GM20431 (cell line): ENCODE measurements at regions not wholly inside any gene's neighbourhood (a gene's known extent, or its start where the extent isn't known, plus 50 kb on each side); places are given as distances from the start of the nearest gene placed in this dataset.

Source experiments
- in situ Hi-C: fragments of 300-500 bp; cut with MseI, MboI; formaldehyde crosslinking; loops from one replicate; pipeline ENCODE4 v1.15.0; 2020; ENCODE audit warnings: low sequenced_read_pairs; ENCODE audit not compliant: unreplicated experiment

DNA sequence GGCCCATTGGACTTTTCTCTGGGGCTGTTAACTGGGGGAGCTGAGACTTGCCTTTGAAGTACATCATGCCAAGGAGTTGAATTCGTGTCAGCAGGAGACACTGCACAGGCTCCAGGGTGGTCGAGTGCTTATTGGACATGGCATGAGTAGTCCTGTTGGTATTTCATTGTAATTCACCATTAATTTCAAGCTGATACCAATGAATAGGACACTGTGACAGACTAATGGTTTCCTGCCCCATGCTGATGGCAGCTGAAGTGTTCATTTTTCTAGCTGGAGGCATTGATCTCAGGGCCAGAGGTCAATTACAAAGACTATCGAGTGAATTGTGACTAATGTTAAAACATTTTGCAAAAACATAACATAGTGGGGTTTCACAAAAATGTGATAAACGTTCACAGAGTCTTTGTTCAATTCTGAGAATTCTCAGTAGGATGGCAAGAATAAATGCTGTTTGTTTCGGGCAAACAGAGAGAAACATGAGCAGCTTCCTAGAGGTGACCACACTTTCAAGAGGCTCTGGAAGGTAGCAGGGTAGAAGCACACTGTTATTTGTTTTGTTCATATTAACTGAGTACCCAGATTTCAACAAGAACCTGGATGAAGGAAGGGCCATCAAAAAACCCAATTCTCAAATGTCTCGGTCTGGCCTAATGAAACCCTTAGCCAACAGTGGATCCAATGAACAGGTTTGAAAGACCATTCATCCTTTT lies 90.6 kb upstream of the ARL4C start:
- in situ Hi-C loops = no loop called here

DNA sequence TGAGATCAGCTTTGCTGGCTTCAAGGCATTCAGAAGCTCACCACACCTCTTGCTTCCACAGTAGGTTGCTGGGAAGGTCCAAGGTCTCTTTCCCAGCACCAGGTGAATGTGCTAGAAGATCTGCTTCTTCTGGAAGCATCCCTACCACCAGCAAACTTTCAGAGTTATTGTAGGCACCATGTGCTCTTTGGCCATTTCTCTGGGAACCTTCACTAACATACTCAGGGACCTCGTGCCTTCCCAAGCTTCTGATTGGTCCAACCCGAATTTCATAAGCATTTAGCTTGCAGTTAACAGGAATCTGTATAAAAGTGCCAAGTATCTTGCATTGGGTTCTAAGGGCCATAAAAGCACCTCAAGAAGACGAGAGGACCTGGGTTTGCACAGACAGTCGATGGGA lies 86.5 kb upstream of the ARL4C start:
- in situ Hi-C loops = no loop called here

DNA sequence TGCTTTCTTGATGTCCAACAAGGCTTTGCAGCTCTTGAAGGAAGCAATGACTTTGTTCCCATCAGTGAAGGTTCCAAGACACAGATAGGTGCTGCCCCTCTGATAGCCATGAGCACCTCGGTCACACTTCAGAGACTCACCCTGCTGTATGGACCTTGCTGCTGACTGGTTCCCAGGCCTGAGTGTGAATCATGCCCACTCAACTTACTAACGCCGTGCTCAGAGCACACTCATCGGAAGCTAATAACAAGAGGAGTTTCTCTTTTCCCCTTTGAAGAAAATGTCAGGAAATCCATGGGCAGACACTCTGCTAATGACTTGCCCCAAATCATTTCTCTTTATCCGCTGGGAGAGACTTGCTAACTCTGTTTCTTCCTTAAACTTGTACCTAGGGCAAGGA lies 83.8 kb upstream of the ARL4C start:
- in situ Hi-C loops = no loop called here

DNA sequence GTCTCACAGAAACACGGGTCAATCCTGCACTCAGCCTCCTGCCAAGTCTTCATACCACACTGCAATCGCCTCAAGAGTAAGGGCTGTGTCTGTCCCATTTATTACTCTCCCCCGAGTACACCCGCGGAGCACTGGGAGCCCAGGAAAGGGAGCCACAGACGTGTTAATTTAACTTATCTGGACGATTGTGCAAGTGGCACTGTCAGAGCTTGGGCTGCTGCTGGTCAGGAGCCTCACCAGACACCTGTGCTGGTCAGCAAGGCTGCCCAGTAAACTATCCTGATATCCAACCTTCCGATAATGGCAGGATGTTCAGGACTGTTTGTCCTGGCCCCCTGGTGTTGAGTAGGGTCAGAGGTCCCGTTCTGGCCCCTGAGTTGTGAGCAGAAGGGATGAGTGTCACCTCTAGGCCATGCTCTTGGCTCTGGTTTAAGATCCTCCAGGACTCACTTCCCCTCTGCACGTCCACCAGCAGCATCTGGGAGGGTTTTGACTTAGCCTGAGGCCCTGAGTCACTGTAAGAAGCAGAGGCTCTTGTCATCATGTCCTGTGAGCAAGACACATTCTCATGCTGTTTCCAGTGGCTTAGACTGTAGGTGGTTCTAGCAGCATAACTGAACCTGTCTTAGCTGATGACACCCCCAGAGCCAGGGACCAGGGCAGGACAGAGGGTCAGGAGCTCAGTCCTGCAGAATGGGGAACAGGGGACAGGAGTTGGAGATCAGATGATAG lies 82.5 kb upstream of the ARL4C start:
- in situ Hi-C loops = no loop called here

DNA sequence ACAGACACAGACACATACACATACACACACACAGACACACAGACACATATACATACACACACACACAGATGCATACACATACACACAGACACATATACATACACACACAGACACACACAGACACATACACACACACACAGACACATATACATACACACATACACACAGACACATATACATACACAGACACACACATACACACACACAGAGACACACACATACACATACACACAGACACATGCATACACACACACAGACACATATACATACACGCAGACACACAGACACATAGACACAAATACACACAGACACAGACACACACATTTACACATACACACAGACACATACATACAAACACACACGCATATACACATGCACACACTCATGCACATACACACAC lies 81.5 kb upstream of the ARL4C start:
- in situ Hi-C loops = no loop called here

DNA sequence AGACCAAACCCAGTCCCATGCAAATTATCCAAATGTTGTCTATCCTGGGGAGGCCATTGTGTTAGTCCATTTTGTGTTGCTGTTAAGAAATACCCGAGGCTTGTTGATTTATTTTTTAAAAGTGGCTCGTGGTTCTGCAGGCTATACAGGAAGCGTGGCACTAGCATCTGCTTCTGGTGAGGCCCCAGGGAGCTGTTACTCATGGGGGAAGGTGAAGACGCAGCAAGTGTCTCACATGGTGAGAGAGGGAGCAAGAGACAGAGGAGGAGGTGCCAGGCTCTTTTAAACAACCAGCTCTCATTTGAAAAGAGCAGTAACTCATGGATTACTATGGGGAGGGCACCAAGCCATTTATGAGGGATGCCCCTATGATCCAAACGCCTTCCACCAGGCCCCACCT lies 80.3 kb upstream of the ARL4C start:
- in situ Hi-C loops = no loop called here

DNA sequence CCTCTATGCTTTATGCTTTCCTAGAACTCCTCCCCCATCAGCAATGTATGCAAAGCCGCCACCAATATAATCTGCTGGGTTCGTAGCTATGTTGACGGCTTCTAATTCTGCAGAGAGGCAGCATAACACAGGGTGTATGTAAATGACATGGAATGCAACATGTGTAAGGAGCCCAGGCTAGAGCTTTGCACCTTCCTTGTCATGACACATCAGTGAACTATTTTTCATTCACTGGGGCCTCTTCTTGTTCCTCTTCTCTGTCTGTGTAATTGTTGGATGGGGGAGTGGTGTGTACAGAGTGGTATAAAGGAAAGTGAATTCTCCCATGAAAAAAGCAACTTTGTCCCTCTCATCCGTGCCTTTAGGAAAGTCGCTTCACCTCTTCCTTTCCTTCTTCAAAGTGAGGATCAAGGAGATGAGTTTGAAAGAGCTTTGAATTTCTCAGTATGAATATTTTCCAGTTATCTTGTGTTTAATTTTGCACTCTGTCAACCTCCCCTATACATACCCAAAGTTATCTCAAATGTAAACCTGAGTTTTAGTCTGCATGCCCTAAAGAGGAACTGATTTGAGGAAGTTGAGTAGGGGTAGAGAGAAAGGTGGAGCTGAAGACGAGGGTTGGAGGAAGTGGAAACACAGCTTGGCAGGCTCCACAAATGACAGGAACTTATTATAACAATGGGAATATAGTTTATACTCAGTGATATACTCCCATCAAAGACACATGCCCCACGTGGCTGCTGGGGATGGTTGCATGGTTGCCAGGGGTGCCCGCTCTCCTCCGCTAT lies 74.9 kb upstream of the ARL4C start:
- in situ Hi-C loops = no loop called here

DNA sequence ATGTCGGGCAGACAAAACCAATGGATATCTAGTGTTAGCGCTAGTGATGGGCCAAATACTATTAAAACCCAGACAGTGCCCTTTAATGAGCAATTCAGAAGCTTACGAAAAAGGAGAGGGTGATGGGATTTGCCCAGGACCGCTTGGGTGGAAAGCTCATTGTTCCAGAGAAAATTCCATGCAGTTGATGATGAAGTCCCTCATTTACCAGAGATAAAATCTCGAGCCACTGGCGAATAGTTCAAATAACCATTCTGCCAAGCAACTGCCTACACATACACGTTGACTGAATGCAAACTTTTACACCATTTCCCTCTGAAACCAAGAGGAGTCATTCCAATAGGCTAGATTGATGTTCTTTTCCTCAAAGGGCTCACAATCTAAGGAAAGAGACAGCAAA lies 73.6 kb upstream of the ARL4C start:
- in situ Hi-C loops = no loop called here

DNA sequence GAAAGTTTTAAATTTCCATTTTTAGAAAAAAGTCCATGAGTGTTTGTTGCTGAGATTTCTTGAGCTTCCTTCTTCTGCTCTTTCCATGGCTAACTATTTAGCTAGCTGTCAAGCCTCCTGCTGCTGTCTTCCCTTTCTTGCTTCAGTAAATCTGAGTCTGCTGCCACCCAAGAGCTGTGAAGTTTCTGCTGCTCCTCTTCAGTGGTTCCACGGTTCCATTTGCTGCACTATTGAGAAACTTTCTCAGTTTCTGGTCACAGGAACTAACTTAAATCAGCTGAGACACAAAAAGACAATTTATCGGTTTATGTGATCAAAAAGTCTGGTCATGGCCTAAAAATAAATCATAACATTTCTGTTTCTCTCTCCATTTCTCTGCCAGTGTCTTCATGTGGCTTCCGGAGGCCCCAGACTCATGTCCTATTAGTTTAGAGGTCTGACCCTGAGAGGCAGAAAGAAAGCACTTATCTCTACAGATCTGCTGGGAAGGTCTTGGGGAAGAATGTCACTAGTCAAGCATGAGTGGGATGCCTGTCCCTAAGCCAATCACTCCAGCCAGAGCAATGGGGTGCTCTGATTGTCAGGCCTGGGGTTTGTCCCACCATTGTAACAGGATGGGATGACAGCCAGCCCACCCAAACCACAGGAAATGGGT lies 73.0 kb upstream of the ARL4C start:
- in situ Hi-C loops = no loop called here

DNA sequence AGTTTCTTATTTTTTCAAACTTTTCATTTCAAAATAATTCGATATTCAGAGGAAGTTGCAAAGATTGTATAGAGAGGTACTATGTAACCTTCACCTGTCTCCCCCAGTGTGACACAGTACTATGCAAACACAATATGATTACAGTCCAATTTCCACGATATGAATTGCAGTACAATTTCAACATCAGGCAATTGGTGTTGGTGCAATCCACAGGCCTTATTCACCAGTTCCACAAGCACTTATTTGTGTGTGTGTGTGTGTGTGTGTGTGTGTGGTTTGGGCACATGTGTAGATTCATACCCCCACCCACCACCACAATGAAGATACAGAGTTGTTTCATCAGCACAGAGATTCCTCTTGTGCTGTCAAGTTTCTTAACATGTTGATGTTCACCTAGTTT lies 69.7 kb upstream of the ARL4C start:
- in situ Hi-C loops = no loop called here

DNA sequence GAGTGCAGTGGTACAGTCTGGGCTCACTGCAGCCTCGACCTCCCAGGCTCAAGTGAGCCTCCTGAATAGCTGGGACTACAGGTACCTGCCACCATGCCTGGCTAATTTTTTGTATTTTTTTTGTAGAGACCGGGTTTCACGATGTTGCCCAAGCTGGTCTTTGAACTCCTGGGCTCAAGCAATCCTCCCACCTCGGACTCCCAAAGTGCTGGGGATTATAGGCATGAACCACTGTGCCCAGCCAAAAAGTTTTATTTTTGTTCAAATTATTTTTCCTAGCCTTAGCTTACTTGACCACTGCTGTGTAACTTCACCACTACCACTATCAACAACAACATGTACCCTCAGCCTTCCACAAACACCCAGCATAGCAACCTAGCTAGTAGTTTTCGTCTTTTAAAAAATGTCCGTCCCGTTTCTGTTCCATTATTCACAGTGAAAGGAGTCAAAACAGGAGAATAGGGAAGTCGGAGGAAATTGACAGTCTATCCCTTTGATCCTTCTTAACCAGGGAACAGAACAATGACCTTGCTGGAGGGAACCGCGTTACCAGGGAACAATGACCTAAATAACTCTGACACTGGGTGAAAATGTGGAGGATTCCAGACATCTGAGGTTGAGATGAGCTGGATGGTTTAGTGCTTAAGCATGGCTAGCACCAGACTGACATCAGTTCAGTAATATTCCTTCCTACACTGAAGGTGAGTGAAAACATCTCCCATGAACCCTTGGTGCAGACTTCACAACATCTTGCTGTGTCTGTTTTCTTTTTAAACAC lies 69.2 kb upstream of the ARL4C start:
- in situ Hi-C loops = no loop called here

DNA sequence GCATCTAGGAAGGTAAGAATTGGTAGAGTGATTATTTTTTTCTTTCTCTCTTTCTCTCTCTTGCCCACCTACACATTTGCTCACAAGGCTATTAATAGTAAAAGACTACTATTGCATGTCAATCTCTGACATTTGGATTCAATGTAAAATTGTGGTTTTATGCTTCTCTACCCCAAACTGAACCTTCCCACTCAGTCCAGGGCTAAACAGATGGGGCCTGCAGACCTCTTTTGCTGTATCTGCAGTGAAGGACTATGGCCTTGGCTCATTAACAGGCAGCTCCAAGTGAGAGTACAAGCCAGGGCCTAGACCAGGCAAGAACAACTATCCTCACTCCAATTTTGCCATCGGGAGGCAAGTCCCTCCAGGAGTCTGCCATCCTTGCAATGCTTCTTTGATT lies 68.3 kb upstream of the ARL4C start:
- in situ Hi-C loops = no loop called here

DNA sequence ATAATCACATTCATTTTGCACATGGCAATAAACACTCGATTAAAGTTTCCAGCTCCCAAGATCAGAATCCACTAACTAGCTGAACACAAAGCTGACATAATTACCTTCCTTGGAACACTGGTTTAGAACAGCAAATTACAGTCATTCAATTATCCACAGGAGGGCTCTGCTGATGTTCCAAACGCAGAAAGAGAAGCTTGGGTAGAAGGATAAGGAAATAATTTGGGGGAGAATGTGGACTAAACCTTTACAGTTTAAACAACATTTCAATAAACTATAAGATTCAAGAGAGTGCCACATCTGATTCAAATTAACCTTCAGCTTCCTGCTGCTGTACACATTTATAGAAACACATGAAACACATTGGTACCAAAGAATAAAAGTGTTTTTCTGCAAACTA lies 67.8 kb upstream of the ARL4C start:
- in situ Hi-C loops = no loop called here

DNA sequence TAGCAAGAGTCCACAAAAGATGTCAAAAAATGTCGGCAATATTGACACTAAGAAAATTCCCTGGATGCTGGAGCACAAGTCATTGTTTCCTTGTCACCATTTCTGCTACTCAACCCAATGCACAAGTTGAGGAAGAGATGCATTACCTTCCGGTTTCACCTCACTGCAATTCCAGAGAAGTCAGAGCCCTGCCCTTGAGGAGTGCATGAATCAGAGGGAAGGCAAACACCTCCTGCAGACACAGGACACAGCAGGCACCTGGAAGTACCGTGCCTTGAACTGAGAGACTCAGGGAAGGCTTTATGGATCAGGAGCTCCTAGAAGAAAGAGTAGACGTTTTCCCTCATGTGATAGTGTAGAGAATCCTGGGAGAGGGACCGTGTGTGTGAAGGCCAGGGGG lies 62.7 kb upstream of the ARL4C start:
- in situ Hi-C loops = loop anchor here (10.0 kb wide), 1 partner anchor 555 kb away; no protein-coding TSS in a partner anchor

DNA sequence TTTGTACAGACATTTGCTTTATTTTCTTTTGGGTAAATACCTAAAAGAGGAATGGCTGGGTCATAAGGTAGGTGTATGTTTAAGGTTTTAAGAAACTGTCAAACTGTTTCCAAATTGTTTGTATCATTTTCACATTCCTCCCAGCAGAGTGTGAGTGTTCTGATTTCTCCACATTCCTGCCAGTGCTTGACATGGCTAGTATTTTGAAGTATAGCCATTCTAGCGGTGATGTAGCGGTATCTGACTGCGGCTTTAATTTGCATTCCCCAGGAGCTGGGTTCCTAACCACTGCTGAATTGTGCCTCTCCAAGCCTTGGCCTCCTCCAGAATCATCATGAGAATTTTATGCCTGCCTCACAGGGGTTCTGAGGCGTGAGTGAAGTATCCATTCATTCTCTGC lies 61.8 kb upstream of the ARL4C start:
- in situ Hi-C loops = loop anchor here (10.0 kb wide), 1 partner anchor 556 kb away; no protein-coding TSS in a partner anchor

DNA sequence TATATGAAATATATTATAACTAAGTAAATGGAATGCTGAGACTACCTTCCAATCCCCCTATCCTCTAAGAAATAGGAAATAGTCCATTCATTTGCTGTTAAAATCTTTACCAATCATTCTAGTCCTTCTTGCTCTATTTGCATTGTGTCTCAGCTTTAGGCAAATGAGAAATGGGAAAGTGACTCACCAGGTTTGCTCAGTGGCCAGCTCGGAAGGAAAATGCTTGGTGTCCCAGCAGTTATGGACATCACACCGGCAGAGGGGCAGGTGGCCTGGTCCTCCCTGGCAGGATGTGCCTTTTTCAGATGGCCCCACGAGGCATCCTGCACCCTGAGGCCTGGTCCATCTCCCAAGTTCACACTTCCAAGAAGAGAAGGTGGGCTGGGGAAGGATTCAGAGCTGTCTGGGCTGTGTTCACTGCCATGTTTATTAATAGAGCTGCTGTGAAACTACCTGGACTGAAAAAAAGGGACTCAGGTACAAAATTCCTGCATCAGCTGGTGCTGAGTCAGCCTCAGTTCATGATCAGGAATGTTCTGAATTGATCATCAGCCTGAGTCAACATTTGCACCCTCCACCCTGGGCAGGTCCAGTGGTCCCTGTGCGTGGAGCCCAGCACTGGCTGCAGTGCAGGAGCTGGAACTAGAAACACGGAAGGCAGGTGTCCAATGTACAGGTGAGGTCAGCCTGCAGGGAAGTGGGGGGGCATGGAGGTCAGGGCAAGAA lies 60.1 kb upstream of the ARL4C start:
- in situ Hi-C loops = loop anchor here (10.0 kb wide), 1 partner anchor 558 kb away; no protein-coding TSS in a partner anchor

DNA sequence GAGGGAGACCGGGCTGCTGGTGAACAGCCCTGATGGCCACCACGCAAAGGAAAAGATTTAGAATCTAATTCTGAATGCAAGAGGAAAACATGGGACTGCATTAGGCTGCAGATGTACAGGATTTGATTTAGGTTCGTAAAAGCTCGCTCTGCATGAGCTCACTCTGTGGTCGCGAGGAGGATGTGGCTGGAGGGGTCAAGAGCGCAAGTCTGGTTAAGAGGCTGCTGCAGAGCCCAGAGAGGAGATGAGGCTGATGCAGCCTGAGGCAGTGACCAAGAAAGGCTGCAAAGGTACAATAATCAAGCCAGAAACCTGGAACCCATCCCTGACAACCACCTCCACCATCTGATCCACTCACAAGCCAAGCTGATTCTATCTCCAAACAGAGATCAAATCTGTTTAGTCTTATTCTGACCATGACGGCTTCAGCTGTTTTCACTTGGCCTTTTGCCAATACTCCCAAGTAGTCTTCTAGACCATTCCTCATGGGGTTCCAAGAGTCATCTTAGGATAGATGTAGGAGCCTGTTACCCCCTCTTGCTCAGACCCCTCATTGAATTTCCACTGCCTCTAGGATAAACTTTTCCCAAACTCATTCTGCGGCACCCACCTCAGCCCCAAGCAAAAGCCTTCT lies 58.9 kb upstream of the ARL4C start:
- in situ Hi-C loops = loop anchor here (10.0 kb wide), 1 partner anchor 559 kb away; no protein-coding TSS in a partner anchor

DNA sequence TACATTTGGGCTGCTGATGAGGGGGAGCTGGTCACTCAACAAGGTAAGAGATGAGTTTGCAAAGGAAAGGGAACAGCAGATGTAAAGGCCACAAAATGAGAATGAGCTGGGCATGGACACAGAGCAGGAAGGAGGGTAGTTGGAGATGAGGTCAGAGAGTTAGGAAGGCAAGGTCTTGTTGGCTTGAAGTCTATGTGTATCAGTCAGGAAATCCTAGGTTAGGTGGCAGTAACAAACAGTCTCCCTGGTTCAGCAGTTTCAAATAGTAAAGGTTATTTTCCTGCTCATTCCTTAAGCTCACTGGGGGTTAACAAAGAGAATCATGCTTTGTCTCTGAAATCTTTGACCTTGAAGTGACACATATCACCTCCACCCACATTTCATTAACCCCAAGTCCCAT lies 58.3 kb upstream of the ARL4C start:
- in situ Hi-C loops = loop anchor here (10.0 kb wide), 1 partner anchor 560 kb away; no protein-coding TSS in a partner anchor
